GM12892 (cell line): ENCODE measurements at regions not wholly inside any gene's neighbourhood (a gene's known extent, or its start where the extent isn't known, plus 50 kb on each side); places are given as distances from the start of the nearest gene placed in this dataset.

Experiments used
- DNase-seq: peaks from one replicate; pipeline ENCODE4 v3.0.0; 2011; ENCODE audit not compliant: insufficient read length
- FAIRE-seq: peaks from 2 replicates; lab custom pipeline; 2011; peaks lifted over from hg19 to GRCh38; lab: Jason Lieb, UNC
- POLR2A ChIP-seq: IDR thresholded peaks from 2 replicates; pipeline ENCODE4 v1.6.1; 2011; ENCODE audit warnings: low read depth, low read length, control low read depth
- POLR2AphosphoS5 ChIP-seq: IDR thresholded peaks from 2 replicates; pipeline ENCODE4 v1.6.1; 2011; ENCODE audit warnings: low read depth, low read length, control low read depth
- TAF1 ChIP-seq: IDR thresholded peaks from 2 replicates; pipeline ENCODE4 v1.6.1; 2011; ENCODE audit warnings: low read depth, mild to moderate bottlenecking, control low read depth, low read length, borderline replicate concordance

GRCh38 chr2:172326211-172326509 lies 101.2 kb upstream of the ITGA6 start:
- TF ChIP-seq TAF1 (no peak), POLR2A (no peak), POLR2AphosphoS5 (no peak)
- DNase-seq (no peak), FAIRE-seq (no peak)

DNA sequence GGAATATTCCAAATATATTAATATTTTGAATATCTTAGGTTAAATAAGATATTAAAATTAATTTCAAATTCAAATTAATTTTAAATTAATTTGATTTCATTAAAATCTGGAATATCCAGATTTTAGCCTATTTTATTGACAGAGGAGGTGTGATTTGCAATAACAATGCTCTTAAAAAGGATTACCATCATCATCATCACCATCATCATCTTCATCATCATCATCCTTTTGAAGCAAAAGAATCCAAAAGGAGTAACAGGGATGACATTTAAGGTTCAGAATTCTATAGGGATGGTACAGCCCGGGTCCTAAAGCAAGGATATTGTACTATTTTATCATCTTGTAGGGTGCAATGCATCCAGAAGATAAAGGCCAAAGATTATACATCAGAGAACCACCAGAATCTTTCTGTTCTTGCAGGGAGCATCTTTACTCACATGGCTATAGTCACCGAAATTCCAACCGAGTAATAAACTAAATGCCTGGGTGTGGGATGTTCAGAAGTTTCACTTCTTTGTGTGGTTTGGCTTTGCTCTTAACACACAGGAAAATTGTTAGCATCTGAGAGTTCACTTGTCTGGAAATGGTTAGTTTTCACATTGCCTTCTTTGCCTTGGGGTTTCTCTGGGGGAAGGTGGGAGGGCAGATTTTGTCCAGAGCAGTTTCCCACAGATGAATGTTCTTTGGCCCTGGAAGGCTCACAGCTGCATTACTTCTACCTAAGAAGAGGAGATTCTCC lies 99.1 kb upstream of the ITGA6 start:
- FAIRE-seq: no peak
- DNase-seq: no peak
- no peak for TF ChIP-seq POLR2AphosphoS5
- TF ChIP-seq POLR2A: no peak
- no peak for TF ChIP-seq TAF1

DNA sequence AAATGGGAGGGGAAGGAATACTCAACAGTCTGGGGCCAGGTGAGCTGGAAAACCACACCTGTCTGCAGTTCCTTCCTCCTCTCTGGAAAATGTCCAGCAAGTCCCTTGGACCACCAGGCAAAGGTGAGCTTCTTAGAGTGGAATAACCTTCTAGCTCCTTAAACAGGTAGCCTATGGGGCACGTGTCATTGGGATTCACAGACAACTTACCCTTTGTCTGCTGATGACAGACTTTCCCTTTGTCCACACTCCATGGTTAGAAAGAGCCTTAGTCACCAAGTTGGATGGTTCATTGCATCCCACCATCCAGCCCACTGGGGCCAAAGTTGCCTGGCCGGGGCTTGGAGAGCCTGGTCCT lies 98.0 kb upstream of the ITGA6 start:
- TF ChIP-seq POLR2A (no peak), TAF1 (no peak), POLR2AphosphoS5 (no peak)
- DNase-seq: no peak
- no peak for FAIRE-seq

- TF ChIP-seq TAF1 (no peak), POLR2AphosphoS5 (no peak), POLR2A (no peak)
- FAIRE-seq (no peak), DNase-seq (no peak)
Observed at GRCh38 chr2:172329774-172330671, 97.4 kb upstream of the ITGA6 start.

DNA sequence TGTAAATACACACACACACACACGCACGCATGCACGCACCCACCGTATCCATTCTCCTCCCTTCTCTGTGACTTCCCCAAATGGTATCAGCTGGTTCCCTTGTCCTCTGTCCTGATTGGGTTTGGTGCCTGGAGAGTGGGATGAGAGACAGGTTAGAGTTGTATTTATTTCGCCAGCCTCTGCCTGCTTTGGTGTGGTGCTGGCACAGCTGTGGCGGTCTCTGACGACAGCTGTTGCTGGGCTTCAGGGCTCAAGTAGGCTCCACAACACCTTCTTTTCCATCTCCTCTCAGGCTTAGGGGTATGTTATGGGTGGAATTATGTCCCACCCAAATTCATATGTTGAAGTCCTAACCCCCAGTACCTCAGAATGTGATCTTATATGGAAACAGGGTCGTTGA lies 94.9 kb upstream of the ITGA6 start:
- TF ChIP-seq TAF1 (no peak), POLR2A (no peak), POLR2AphosphoS5 (no peak)
- FAIRE-seq (no peak), DNase-seq (no peak)

GRCh38 chr2:172333235-172333977 lies 94.0 kb upstream of the ITGA6 start:
- DNase-seq (no peak), FAIRE-seq (no peak)
- TF ChIP-seq POLR2A (no peak), TAF1 (no peak), POLR2AphosphoS5 (no peak)

- DNase-seq: no peak
- TF ChIP-seq POLR2AphosphoS5: no peak
- TF ChIP-seq POLR2A: no peak
- no peak for TF ChIP-seq TAF1
- FAIRE-seq: no peak
Observed at GRCh38 chr2:172333978-172334330, 93.4 kb upstream of the ITGA6 start.

GRCh38 chr2:172334988-172335387 lies 92.4 kb upstream of the ITGA6 start:
- DNase-seq: no peak
- no peak for FAIRE-seq
- TF ChIP-seq POLR2A (no peak), POLR2AphosphoS5 (no peak), TAF1 (no peak)

- no peak for FAIRE-seq
Observed at GRCh38 chr2:172335736-172336135, 91.7 kb upstream of the ITGA6 start.

GRCh38 chr2:172336681-172337080 lies 90.7 kb upstream of the ITGA6 start:
- no peak for DNase-seq
- no peak for TF ChIP-seq POLR2AphosphoS5
- no peak for TF ChIP-seq TAF1
- TF ChIP-seq POLR2A: no peak
- no peak for FAIRE-seq

More at GRCh38 chr2:172335736-172336135, 91.7 kb upstream of the ITGA6 start:
- no peak for DNase-seq
- no peak for TF ChIP-seq POLR2AphosphoS5
- no peak for TF ChIP-seq TAF1
- no peak for TF ChIP-seq POLR2A

DNA sequence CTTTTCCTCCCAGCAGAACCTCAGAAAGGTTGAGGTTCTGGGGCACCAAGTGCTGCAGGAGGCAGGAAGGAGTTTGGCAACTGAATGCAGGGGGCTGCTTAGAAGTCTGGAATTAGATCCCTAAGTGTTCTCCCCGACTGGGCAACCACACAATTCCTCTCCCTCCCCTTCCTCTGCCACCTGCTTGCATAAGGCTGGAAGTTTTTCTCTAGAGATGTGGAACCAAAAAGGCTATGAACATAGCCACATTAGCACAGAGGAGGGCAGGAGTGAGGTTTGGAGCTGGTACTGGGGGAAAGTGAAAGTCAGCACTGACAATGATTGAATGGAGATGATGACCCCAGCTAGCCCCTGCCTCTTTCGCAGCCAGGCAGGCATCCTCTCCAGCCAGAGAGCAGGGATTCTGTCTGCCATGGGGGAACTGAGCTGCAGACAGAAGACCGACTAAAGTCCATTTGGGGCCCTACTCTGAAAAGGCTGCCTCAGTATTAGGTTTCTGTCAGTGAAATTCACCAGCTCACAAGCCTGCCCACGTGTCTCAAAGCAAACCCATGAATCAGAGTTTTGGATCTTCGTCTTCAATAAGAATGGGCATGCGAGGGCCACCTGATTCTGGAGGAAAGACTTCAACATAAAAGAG lies 87.9 kb upstream of the ITGA6 start:
- DNase-seq: no peak
- no peak for FAIRE-seq
- TF ChIP-seq TAF1: no peak
- no peak for TF ChIP-seq POLR2A
- no peak for TF ChIP-seq POLR2AphosphoS5
